ENCODE measurements at regions not wholly inside any gene's neighbourhood (a gene's known extent, or its start where the extent isn't known, plus 50 kb on each side); places are given as distances from the start of the nearest gene placed in this dataset.

- no peak for DNase-seq
- no peak for TF ChIP-seq POLR2A (IDR thresholded peaks at IDR 0.05)
- no peak for TF ChIP-seq CTCF (IDR thresholded peaks at IDR 0.05)
- Histone ChIP-seq H3K27me3 (no peaks in the 10 kb centered on the region), H3K9me3 (no peaks in the 10 kb centered on the region), H3K4me3 (no peak overlapping the region), H3K36me3 (ENCODE audit: low read depth, missing control alignments) (no peaks in the 10 kb centered on the region), H3K4me1 (no peaks in the 10 kb centered on the region), H3K27ac (no peak overlapping the region)
- intact Hi-C loops (cut with DNase I; ENCODE audit: low total_unique reads) = no loop called here
- WGBS, 2 donors = 91 to 92% methylated on average over 3 of the region's 3 CpGs
These were observed 600.6 kb upstream of the SALL3 start for GRCh38 chr18:78378983-78379382.

GRCh38 chr18:78390348-78390951 lies 589.2 kb upstream of the SALL3 start:
- no peaks in the 10 kb centered on the region for H3K36me3 ChIP-seq (ENCODE audit: low read depth, missing control alignments)
- no peaks in the 10 kb centered on the region for H3K4me1 ChIP-seq
- TF ChIP-seq CTCF (IDR thresholded peaks at IDR 0.05) (no peak), POLR2A (IDR thresholded peaks at IDR 0.05) (no peak)
- no peak for DNase-seq
- H3K9me3 ChIP-seq = no peaks in the 10 kb centered on the region
- no peak overlapping the region for H3K27ac ChIP-seq
- WGBS, 2 donors = 50 to 54% methylated on average over 18 to 34 of the region's 34 CpGs
- no peaks in the 10 kb centered on the region for H3K27me3 ChIP-seq
- no peak overlapping the region for H3K4me3 ChIP-seq
- intact Hi-C loops (cut with DNase I; ENCODE audit: low total_unique reads) = no loop called here

GRCh38 chr18:78390952-78391348 lies 588.7 kb upstream of the SALL3 start:
- no peak for DNase-seq
- no peak for TF ChIP-seq CTCF (IDR thresholded peaks at IDR 0.05)
- no peak for TF ChIP-seq POLR2A (IDR thresholded peaks at IDR 0.05)
- H3K4me1 ChIP-seq = no peaks in the 10 kb centered on the region
- 67 to 73% methylated on average over 5 to 33 of the region's 33 CpGs for WGBS, 2 donors
- H3K27me3 ChIP-seq = no peaks in the 10 kb centered on the region
- no peak overlapping the region for H3K4me3 ChIP-seq
- H3K36me3 ChIP-seq (ENCODE audit: low read depth, missing control alignments) = no peaks in the 10 kb centered on the region
- H3K9me3 ChIP-seq = no peaks in the 10 kb centered on the region
- H3K27ac ChIP-seq = no peak overlapping the region
- intact Hi-C loops (cut with DNase I; ENCODE audit: low total_unique reads) = no loop called here

GRCh38 chr18:78393086-78393862 lies 586.3 kb upstream of the SALL3 start:
- Histone ChIP-seq H3K27me3 (no peaks in the 10 kb centered on the region), H3K4me3 (no peak overlapping the region), H3K27ac (no peak overlapping the region), H3K4me1 (no peaks in the 10 kb centered on the region), H3K36me3 (ENCODE audit: low read depth, missing control alignments) (no peaks in the 10 kb centered on the region), H3K9me3 (no peaks in the 10 kb centered on the region)
- DNase-seq = no peak
- intact Hi-C loops (cut with DNase I; ENCODE audit: low total_unique reads) = no loop called here
- WGBS, 2 donors = 71 to 82% methylated on average over 14 of the region's 14 CpGs
- TF ChIP-seq CTCF (IDR thresholded peaks at IDR 0.05) (no peak), POLR2A (IDR thresholded peaks at IDR 0.05) (no peak)

DNA sequence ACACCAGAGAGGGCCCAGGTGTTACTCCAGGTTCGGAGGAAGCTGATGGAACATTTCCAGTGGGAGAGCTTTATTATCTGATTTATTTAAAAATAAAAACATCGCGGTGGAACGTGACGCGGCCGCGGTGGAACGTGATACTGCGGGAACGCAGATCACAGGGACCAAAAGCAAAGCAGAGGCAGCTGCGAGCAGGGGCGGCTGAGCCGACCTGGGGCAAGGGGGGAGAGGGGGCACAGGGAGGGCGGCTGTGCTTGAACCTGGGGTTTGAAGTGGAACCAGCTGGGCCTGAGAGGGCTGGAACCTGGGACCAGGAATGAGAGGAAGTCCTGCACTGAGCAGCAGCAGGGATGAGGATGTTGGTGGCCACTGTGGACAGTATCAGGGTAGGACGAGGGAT lies 583.5 kb upstream of the SALL3 start:
- Histone ChIP-seq H3K27ac (no peak overlapping the region), H3K36me3 (ENCODE audit: low read depth, missing control alignments) (no peaks in the 10 kb centered on the region), H3K4me1 (no peaks in the 10 kb centered on the region), H3K9me3 (no peaks in the 10 kb centered on the region), H3K27me3 (no peaks in the 10 kb centered on the region), H3K4me3 (no peak overlapping the region)
- 86 to 92% methylated on average over 16 of the region's 16 CpGs for WGBS, 2 donors
- intact Hi-C loops (cut with DNase I; ENCODE audit: low total_unique reads) = no loop called here
- DNase-seq = no peak
- TF ChIP-seq POLR2A (IDR thresholded peaks at IDR 0.05) = no peak
